Breast epithelium (tissue), 4 donors: ENCODE measurements at regions not wholly inside any gene's neighbourhood (a gene's known extent, or its start where the extent isn't known, plus 50 kb on each side); places are given as distances from the start of the nearest gene placed in this dataset.

ENCODE experiments used
- DNase-seq, 2 donors: peaks; one replicate each; pipeline ENCODE4 v3.0.0-alpha.2; 2019; ENCODE audit warnings: low spot score in 2 of 2
- H3K27ac ChIP-seq, 2 donors: fragments of 200-600 bp; sonication (generic) in 1 of 2; one replicate each; pipeline ENCODE4 v1.5.1; 2016 to 2019; ENCODE audit warnings: mild to moderate bottlenecking in 1 of 2
- H3K27me3 ChIP-seq, 2 donors: fragments of 200-600 bp; sonication (generic) in 1 of 2; one replicate each; pipeline versions ENCODE4 v1.5.1 to v1.6.0; 2017 to 2019; ENCODE audit warnings: control low read depth in 1 of 2, mild to moderate bottlenecking in 1 of 2
- H3K36me3 ChIP-seq: fragments of 200-600 bp; one replicate; pipeline ENCODE4 v1.5.1; 2019
- H3K4me1 ChIP-seq, 2 donors: fragments of 200-600 bp; sonication (generic); one replicate each; pipeline ENCODE4 v1.5.1; 2016 to 2019; ENCODE audit warnings: control low read depth in 1 of 2
- H3K4me3 ChIP-seq, 3 donors: fragments of 200-600 bp; sonication (generic); 1 replicate in 2 of 3; 2 replicates in 1 of 3; pipeline ENCODE4 v1.5.1; 2016 to 2019; ENCODE audit warnings: mild to moderate bottlenecking in 3 of 3, moderate library complexity in 2 of 3
- H3K9me3 ChIP-seq, 2 donors: fragments of 200-600 bp; sonication (generic) in 1 of 2; one replicate each; pipeline ENCODE4 v1.5.1; 2016 to 2019; ENCODE audit warnings: control low read depth in 1 of 2
- CTCF ChIP-seq, 3 donors: fragments of 450-650 bp; IDR thresholded peaks; one replicate each; pipeline ENCODE4 v1.5.1; 2016 to 2017; ENCODE audit warnings: antibody characterized with exemption in 3 of 3, mild to moderate bottlenecking in 3 of 3, moderate library complexity in 3 of 3
- POLR2A ChIP-seq: fragments of 450-650 bp; IDR thresholded peaks from one replicate; pipeline ENCODE4 v1.6.1; 2016; ENCODE audit warnings: antibody characterized with exemption, mild to moderate bottlenecking, moderate library complexity
- POLR2AphosphoS5 ChIP-seq, 3 donors: sonication (generic); formaldehyde crosslinking; IDR thresholded peaks; one replicate each; pipeline ENCODE4 v1.6.1; 2017; ENCODE audit warnings: antibody characterized with exemption in 3 of 3
- intact Hi-C: fragments of 100-400 bp; cut with DNase I; formaldehyde crosslinking; loops from one replicate; pipeline ENCODE4 v1.15.1; 2023; ENCODE audit warnings: low total_unique reads

- Histone ChIP-seq H3K4me1 (no peaks in the 10 kb centered on the region), H3K4me3 (no peak overlapping the region), H3K27me3 (no peaks in the 10 kb centered on the region), H3K9me3 (no peaks in the 10 kb centered on the region), H3K27ac (no peak overlapping the region), H3K36me3 (no peaks in the 10 kb centered on the region)
- intact Hi-C loops = no loop called here
- DNase-seq = no peak
- no peak for TF ChIP-seq POLR2A
- TF ChIP-seq CTCF (IDR thresholded peaks at IDR 0.05) = no peak
- no peak for TF ChIP-seq POLR2AphosphoS5 (IDR thresholded peaks at IDR 0.05)
Measured at GRCh38 chr3:154898916-154899315, 181.2 kb upstream of the MME start.

GRCh38 chr3:154898443-154898842 lies 181.7 kb upstream of the MME start:
- H3K4me1 ChIP-seq = no peaks in the 10 kb centered on the region
- H3K4me3 ChIP-seq = no peak overlapping the region
- H3K9me3 ChIP-seq = no peaks in the 10 kb centered on the region
- intact Hi-C loops = no loop called here
- H3K27ac ChIP-seq = no peak overlapping the region
- no peak for TF ChIP-seq POLR2A
- TF ChIP-seq POLR2AphosphoS5 (IDR thresholded peaks at IDR 0.05) = no peak
- no peak for TF ChIP-seq CTCF (IDR thresholded peaks at IDR 0.05)
- no peak for DNase-seq
- H3K27me3 ChIP-seq = no peaks in the 10 kb centered on the region
- H3K36me3 ChIP-seq = no peaks in the 10 kb centered on the region

GRCh38 chr3:154893813-154894212 lies 186.3 kb upstream of the MME start:
- intact Hi-C loops = no loop called here
- H3K9me3 ChIP-seq = no peaks in the 10 kb centered on the region
- no peak overlapping the region for H3K4me3 ChIP-seq
- DNase-seq = no peak
- TF ChIP-seq CTCF (IDR thresholded peaks at IDR 0.05) = no peak
- no peak for TF ChIP-seq POLR2A
- no peak for TF ChIP-seq POLR2AphosphoS5 (IDR thresholded peaks at IDR 0.05)
- no peaks in the 10 kb centered on the region for H3K27me3 ChIP-seq
- H3K36me3 ChIP-seq = peaks cover 6% of the 10 kb centered on the region
- H3K4me1 ChIP-seq = no peaks in the 10 kb centered on the region
- no peak overlapping the region for H3K27ac ChIP-seq

- no peaks in the 10 kb centered on the region for H3K4me1 ChIP-seq
- H3K4me3 ChIP-seq = no peak overlapping the region
- TF ChIP-seq CTCF (IDR thresholded peaks at IDR 0.05) (no peak), POLR2AphosphoS5 (IDR thresholded peaks at IDR 0.05) (no peak), POLR2A (no peak)
- intact Hi-C loops = no loop called here
- no peaks in the 10 kb centered on the region for H3K27me3 ChIP-seq
- DNase-seq = no peak
- peaks cover 6% of the 10 kb centered on the region for H3K36me3 ChIP-seq
- H3K9me3 ChIP-seq = no peaks in the 10 kb centered on the region
- no peak overlapping the region for H3K27ac ChIP-seq
Measured at GRCh38 chr3:154889227-154889634, 190.9 kb upstream of the MME start.

- Histone ChIP-seq H3K27me3 (no peaks in the 10 kb centered on the region), H3K4me1 (no peaks in the 10 kb centered on the region), H3K4me3 (no peak overlapping the region), H3K36me3 (peaks cover 6% of the 10 kb centered on the region), H3K27ac (no peak overlapping the region), H3K9me3 (no peaks in the 10 kb centered on the region)
- no peak for TF ChIP-seq POLR2A
- no peak for TF ChIP-seq CTCF (IDR thresholded peaks at IDR 0.05)
- no peak for TF ChIP-seq POLR2AphosphoS5 (IDR thresholded peaks at IDR 0.05)
- intact Hi-C loops = no loop called here
- DNase-seq = no peak
Measured at GRCh38 chr3:154887869-154888268, 192.2 kb upstream of the MME start.
